ENCODE measurements at regions not wholly inside any gene's neighbourhood (a gene's known extent, or its start where the extent isn't known, plus 50 kb on each side); places are given as distances from the start of the nearest gene placed in this dataset.

DNA sequence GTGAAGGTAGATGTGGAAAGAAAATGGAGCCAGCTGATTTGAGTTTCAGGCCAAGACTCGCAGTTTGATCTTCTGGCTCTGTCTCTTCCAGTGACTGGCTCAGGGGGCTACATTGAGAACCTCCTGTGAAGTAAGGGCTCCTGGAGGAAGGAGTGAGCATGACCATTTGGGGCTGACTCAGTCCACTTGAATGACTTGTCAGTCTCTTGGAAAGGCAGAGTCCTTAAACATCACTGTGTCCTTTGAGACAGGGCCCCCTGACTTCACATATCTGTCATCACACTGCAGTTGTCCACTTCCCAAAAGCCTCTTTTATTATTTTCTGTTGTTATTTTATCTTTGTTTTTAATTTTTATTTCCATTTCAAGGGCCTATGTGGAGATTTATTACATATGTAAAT lies 204.6 kb upstream of the APCDD1 start:
- Histone ChIP-seq H3K9me3 (ENCODE audit: control insufficient read depth, insufficient read depth, low read depth, low read length) (no peaks in the 10 kb centered on the region), H3K4me1 (ENCODE audit: control insufficient read depth, insufficient read depth, low read length) (no peaks in the 10 kb centered on the region), H3K27me3 (ENCODE audit: control insufficient read depth, insufficient read depth, low read length) (no peaks in the 10 kb centered on the region; the same call in 1 of the 2 replicates), H3K4me3 (ENCODE audit: low read depth in 2 of 2, low read length in 2 of 2) (no peak overlapping the region), H3K36me3 (ENCODE audit: control insufficient read depth, insufficient read depth, low read length) (no peaks in the 10 kb centered on the region), H3K27ac (ENCODE audit: low read length) (no peak overlapping the region)
- intact Hi-C loops (cut with micrococcal nuclease; ENCODE audit: unreplicated experiment) (no loop called here), in situ Hi-C loops (cut with HindIII; ENCODE audit: low pct_unique_long_range_greater_than_20kb, low sequenced_read_pairs) (no loop called here)
- TF ChIP-seq POLR2AphosphoS5 (IDR thresholded peaks at IDR 0.05; ENCODE audit: low read depth, low read length) (no peak), REST (IDR thresholded peaks at IDR 0.05; ENCODE audit: insufficient read depth in 1 of 2, low read depth in 2 of 2, low read length in 1 of 2) (no peak), SIN3A (IDR thresholded peaks at IDR 0.05; ENCODE audit: borderline replicate concordance, insufficient read depth, low read depth, low read length) (no peak), TCF7L2 (IDR thresholded peaks at IDR 0.05; ENCODE audit: low read depth, low read length) (no peak)
- TF ChIP-seq, protein P1, sequence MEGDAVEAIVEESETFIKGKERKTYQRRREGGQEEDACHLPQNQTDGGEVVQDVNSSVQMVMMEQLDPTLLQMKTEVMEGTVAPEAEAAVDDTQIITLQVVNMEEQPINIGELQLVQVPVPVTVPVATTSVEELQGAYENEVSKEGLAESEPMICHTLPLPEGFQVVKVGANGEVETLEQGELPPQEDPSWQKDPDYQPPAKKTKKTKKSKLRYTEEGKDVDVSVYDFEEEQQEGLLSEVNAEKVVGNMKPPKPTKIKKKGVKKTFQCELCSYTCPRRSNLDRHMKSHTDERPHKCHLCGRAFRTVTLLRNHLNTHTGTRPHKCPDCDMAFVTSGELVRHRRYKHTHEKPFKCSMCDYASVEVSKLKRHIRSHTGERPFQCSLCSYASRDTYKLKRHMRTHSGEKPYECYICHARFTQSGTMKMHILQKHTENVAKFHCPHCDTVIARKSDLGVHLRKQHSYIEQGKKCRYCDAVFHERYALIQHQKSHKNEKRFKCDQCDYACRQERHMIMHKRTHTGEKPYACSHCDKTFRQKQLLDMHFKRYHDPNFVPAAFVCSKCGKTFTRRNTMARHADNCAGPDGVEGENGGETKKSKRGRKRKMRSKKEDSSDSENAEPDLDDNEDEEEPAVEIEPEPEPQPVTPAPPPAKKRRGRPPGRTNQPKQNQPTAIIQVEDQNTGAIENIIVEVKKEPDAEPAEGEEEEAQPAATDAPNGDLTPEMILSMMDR (IDR thresholded peaks at IDR 0.05) = no peak
- DNase-seq (ENCODE audit: low read depth, low spot score) (no peak), ATAC-seq (no peak)
- POLR2A ChIA-PET = no interaction called here
- CTCF ChIA-PET = no interaction called here
- BruUV-seq (replicated peaks) = no TSS peak

- BruUV-seq (replicated peaks) = no TSS peak
Observed at GRCh38 chr18:10252494-10252893, 201.9 kb upstream of the APCDD1 start.

More at GRCh38 chr18:10252494-10252893, 201.9 kb upstream of the APCDD1 start:
- no peaks in the 10 kb centered on the region for H3K9me3 ChIP-seq (ENCODE audit: control insufficient read depth, insufficient read depth, low read depth, low read length)
- intact Hi-C loops (cut with micrococcal nuclease; ENCODE audit: unreplicated experiment) (no loop called here), in situ Hi-C loops (cut with HindIII; ENCODE audit: low pct_unique_long_range_greater_than_20kb, low sequenced_read_pairs) (no loop called here)
- no peak for DNase-seq (ENCODE audit: low read depth, low spot score)
- no peaks in the 10 kb centered on the region; the same call in 1 of the 2 replicates for H3K27me3 ChIP-seq (ENCODE audit: control insufficient read depth, insufficient read depth, low read length)
- ChIA-PET CTCF (no interaction called here), POLR2A (no interaction called here)
- H3K27ac ChIP-seq (ENCODE audit: low read length) = no peak overlapping the region
- no peak overlapping the region for H3K4me3 ChIP-seq (ENCODE audit: low read depth in 2 of 2, low read length in 2 of 2)
- ATAC-seq = no peak
- TF ChIP-seq SIN3A (IDR thresholded peaks at IDR 0.05; ENCODE audit: borderline replicate concordance, insufficient read depth, low read depth, low read length) = no peak
- TF ChIP-seq REST (IDR thresholded peaks at IDR 0.05; ENCODE audit: insufficient read depth in 1 of 2, low read depth in 2 of 2, low read length in 1 of 2) = no peak
- TF ChIP-seq TCF7L2 (IDR thresholded peaks at IDR 0.05; ENCODE audit: low read depth, low read length) = no peak
- no peak for TF ChIP-seq POLR2AphosphoS5 (IDR thresholded peaks at IDR 0.05; ENCODE audit: low read depth, low read length)
- TF ChIP-seq, protein P1 (IDR thresholded peaks at IDR 0.05) = no peak
- no peaks in the 10 kb centered on the region for H3K36me3 ChIP-seq (ENCODE audit: control insufficient read depth, insufficient read depth, low read length)
- no peaks in the 10 kb centered on the region for H3K4me1 ChIP-seq (ENCODE audit: control insufficient read depth, insufficient read depth, low read length)

All from Panc1 (cell line).